Stimulated activated CD8-positive, alpha-beta memory T cell treated with anti-CD3 and anti-CD28 coated beads, Interleukin-12 subunit alpha, Interleukin-12 subunit beta, amount 100 ng/mL, for 24 hours (primary cell): ENCODE measurements at regions not wholly inside any gene's neighbourhood (a gene's known extent, or its start where the extent isn't known, plus 50 kb on each side); places are given as distances from the start of the nearest gene placed in this dataset.
"Not testable (repeated sequence)": the region's sequence is repeated elsewhere in the genome, so short reads cannot be mapped to it uniquely, and the experiment has no call there.

Source experiments
- DNase-seq: peaks from one replicate; pipeline ENCODE4 v3.0.0-alpha.2; 2020; ENCODE audit errors: extremely low read depth

- DNase-seq, result not testable (repeated sequence)
Observed at GRCh38 chr4:150026987-150027386, 51.3 kb upstream of the DCLK2 start.
